ENCODE measurements at regions not wholly inside any gene's neighbourhood (a gene's known extent, or its start where the extent isn't known, plus 50 kb on each side); places are given as distances from the start of the nearest gene placed in this dataset.
"Not testable (repeated sequence)": the region's sequence is repeated elsewhere in the genome, so short reads cannot be mapped to it uniquely, and the experiment has no call there.

- no peak for DNase-seq
These were observed 319.8 kb downstream of the FOXO1 start for GRCh38 chr13:40346592-40346991.

DNA sequence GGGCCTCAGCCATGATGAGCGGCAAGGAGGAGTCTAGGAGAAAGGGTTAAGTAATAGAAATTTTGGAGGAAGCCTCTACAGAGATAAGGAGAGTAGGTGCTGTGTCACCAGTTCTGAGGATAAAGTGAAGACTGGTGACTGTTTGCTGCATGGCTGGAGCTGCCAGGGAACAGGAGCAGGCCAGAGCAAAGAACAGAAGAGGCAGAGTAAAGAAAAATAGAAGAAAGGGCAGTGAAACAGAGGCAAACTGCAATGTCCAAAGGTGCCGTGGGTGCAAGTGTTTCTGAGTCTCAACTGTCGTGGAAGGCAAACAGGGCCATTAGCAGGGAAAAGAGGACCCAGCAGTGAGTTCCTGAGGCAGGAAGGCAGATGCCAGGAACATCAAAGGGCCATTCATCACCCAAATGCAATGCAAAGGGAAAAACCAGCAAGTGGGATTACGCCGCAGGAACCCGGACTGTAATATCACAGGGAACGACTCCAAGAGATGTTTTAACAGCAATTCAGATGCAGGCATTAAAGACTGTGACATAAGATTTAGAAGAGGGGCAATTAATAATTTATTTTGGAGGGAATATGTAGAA, 318.3 kb downstream of the FOXO1 start:
- peak; percentile 78 for DNase-seq

DNA sequence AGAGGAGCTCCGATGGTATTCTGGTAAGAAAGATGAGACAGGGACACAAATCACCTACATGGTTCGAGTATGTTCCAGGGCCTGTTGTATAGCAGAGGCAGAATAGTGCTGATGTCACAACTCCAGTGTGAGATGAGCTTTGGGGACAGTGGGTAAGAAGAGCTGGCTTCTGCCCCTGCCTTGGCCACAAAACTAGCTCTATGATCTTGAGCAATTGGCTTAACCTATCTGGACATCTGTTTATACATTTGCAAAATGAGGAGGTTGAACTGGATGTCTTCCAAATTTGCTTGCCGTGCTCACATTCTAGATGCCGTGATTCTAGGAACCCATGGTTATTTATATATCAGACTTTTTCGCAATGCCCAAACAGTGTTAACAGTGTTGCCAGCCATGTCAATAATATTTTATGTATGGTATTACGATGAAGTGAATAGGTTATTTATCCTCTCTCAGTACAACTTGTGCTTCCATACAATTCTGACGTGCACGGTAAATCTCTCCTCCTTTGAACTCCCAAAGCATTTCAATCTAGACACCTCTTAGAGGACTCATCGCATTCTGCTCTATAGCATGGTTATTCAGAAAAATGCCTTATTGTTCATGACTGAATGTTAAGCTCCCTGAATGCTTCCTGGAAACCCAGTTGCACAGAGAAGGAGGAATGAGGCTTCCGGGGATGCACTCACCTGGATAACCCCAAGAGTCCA, 316.0 kb downstream of the FOXO1 start:
- no peak for DNase-seq

- no peak for DNase-seq
These were observed 314.7 kb downstream of the FOXO1 start for GRCh38 chr13:40351537-40352379.

- DNase-seq: no peak
These were observed 314.1 kb downstream of the FOXO1 start for GRCh38 chr13:40352380-40352778.

DNA sequence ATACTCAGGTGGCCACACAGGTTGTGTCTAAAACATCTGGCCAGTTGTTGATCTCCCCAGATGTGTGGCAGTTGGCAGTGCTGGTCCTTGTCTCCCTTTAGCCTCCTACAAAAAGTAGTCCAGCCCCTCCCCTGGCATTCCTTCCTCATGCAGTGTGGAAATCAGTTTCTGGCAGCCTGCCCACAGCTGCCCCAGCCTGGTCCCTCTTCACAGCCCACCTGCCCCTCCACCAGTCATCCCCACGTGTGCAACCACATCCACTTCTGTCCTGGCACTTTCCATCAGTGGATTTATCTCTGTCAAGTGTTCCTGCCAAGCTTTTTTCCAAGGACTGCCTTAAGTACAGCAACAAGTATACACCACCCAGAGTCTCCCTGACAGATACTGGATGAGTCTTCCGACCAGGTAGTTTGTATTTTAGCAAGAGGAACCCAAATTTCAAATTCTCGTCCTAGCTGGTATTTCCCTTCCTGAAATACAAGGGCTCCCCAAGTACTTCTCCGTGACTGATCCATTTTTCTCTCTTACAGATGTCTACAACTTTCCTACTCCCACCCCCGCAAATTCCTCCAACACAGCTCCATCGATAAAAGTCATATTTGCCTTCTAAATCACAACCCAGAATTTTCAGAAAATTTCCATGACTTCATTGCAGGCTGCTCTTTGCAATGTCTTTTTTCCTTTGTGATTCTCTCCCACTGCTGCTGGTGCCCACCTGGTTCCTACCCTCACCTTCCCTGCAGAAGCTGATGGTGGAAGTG, 313.5 kb downstream of the FOXO1 start:
- no peak for DNase-seq

DNA sequence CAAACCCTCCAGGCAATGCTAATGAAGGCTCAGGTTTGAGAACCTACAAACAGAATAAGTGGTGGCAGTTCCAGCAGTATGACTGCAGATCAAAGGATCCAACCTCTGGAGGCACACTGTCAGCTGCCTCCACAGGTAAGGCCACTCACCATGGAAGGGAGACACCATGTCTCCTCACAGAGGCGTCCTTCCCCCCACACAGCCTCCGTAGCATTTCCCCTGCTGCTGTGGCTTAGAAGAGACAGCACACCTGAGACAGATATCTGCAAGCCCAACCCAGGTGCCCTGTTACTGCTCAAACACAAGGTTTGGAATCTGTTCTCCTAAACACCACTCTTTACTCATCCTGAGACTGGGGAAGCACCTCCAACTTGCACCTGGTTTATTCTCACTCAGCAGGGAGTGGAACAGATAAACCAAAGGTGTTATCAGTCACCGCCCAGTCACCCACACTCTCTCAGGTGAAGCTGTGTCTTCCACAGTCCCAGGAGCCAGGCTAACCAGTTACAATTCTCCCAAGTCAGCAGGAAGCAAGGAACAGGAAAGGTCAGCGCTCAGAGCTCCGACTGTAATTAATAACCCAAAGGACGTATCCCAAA, 311.2 kb downstream of the FOXO1 start:
- no peak for DNase-seq

GRCh38 chr13:40356011-40356410, 310.4 kb downstream of the FOXO1 start:
- no peak for DNase-seq

DNA sequence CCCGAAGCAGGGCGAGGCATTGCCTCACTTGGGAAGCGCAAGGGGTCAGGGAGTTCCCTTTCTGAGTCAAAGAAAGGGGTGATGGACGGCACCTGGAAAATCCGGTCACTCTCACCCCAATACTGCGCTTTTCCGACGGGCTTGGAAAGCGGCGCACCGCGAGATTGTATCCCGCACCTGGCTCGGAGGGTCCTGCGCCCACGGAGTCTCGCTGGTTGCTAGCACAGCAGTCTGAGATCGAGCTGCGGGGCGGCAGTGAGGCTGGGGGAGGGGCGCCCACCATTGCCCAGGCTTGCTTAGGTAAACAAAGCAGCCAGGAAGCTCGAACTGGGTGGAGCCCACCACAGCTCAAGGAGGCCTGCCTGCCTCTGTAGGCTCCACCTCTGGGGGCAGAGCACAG, 310.0 kb downstream of the FOXO1 start:
- not testable (repeated sequence) for DNase-seq

- DNase-seq: no peak
These were observed 303.9 kb downstream of the FOXO1 start for GRCh38 chr13:40362502-40362901.

DNA sequence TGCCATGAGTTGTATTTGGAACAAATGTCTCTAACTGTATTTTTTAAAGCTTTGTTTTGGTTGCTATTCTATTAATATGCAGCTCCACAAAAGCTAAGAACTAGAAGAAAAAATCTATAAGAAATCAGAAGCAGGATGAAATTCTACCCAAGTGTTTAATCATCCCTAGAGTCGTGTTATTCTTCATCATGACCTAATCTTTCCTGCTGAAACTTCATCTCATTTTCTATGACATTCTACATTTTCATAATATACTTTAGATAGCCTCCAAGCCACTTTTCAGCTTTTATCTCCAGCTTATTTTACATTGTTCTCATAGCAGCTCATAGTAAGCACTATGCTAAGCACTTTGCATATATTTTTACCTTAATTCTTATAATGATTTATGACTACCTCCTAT, 302.8 kb downstream of the FOXO1 start:
- no peak for DNase-seq

GRCh38 chr13:40366119-40366518, 300.3 kb downstream of the FOXO1 start:
- DNase-seq: no peak

- DNase-seq: no peak
These were observed 298.1 kb downstream of the FOXO1 start for GRCh38 chr13:40368127-40368891.

GRCh38 chr13:40370661-40371060, 295.8 kb downstream of the FOXO1 start:
- no peak for DNase-seq

GRCh38 chr13:40371531-40372125, 294.8 kb downstream of the FOXO1 start:
- no peak for DNase-seq

DNA sequence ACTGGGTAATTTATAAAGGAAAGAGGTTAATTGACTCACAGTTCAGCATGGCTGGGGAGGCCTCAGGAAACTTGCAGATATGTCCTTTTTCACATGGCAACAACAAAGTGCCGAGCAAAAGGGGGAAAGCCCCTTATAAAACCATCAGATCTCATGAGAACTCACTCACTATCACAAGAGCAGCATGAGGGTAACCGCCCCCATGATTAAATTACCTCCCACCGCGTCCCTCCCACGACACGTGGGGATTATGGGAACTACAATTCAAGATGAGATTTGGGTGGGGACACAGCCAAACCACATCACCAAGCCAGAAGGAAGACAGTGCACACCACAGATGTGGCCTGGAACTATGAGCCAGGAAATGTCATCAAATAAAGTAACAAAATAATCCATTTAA, 292.8 kb downstream of the FOXO1 start:
- DNase-seq: not testable (repeated sequence)

- no peak for DNase-seq
These were observed 290.8 kb downstream of the FOXO1 start for GRCh38 chr13:40375489-40376171.

GRCh38 chr13:40376296-40376849, 290.1 kb downstream of the FOXO1 start:
- no peak for DNase-seq

DNA sequence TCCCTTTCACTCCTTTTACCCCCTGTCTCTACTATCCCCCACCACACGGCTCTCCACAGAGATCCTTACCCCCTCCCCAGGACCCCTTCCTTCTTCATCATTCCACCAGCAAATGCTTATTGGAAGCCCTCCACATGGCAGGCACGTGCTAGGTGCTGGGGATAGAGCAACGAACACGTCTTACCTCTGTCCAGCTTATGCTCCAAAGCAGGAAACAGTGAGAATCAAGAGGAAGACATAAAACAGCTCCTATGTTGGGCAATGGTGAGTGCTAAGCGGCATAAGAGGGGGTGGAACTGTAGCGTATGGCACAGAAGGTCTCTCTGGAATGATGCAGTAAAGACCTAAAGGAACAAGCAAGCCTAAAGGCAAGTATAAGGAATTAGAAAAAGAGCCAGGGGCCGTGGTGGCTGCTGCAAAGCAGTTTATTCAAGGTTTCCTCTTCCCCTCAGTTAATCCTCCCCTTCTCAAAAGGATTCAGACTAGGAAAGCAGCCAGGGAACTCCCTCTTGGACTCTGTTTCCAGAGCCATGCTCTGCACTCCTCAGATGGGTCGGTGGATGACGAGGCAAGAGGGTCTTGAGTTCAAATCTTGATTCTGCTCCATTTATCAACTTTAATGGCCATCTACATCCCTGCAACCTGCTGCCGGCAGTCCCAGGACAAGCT, 289.4 kb downstream of the FOXO1 start:
- no peak for DNase-seq

DNA sequence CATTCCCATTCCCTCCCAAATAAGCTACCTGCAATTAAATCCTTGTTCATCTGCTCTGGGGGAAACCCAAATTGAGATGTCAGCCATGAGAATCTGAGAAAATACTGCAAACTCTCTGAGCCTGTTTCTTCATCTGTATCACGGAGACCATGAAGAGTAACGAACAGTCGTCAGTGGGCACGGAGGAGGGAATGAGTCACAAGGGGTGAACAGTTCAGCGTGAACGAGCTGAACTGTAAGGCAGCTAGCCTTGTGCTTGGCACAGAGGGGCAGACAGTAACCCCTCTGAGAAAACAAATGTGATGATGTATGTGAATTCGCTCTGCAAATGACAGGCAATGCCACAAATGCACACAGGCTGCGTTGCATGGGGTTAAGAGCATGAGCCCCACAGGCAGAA, 288.7 kb downstream of the FOXO1 start:
- DNase-seq: no peak

All from islet precursor cell (in vitro differentiated cells).